ENCODE measurements at regions not wholly inside any gene's neighbourhood (a gene's known extent, or its start where the extent isn't known, plus 50 kb on each side); places are given as distances from the start of the nearest gene placed in this dataset.

DNA sequence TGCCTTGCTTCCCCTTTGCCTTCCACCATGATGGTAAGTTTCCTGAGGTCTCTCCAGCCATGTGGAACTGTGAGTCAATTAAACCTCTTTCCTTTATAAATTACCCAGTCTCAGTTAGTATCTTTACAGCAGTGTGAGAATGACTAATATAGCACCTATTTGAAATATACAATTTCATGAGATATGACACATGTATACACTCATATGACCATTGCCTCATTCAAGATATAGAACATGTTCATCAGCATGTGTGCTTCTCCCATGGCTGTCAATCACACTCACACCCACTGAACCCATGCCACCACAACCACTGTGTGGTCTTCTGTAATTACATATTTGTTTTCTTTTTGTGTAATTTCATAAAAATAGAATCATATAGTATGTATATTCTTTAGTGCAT is 599.5 kb upstream of the EPHA6 start:
- Mint-ChIP-seq H3K4me1 (ENCODE audit: low read depth) (no peaks in the 10 kb centered on the region), H3K27ac (no peak overlapping the region), H3K36me3 (ENCODE audit: low read depth) (no peaks in the 10 kb centered on the region), H3K9me3 (peaks cover 9% of the 10 kb centered on the region), H3K4me3 (no peak overlapping the region), H3K27me3 (no peaks in the 10 kb centered on the region)
- DNase-seq (no peak), ATAC-seq (ENCODE audit: poor library complexity) (no peak)
- Histone ChIP-seq H3K27me3 (ENCODE audit: control insufficient read depth in 1 of 2, insufficient read depth in 2 of 2, low read length in 2 of 2) (no peaks in the 10 kb centered on the region), H3K27ac (ENCODE audit: low read depth in 1 of 2, low read length in 2 of 2) (no peak overlapping the region), H3K36me3 (ENCODE audit: insufficient read depth, low read length) (no peaks in the 10 kb centered on the region), H3K9me3 (ENCODE audit: control insufficient read depth in 1 of 2, insufficient read depth in 1 of 2, low read length in 2 of 2) (peaks cover 0 to 6% of the 10 kb centered on the region in 2 experiments), H3K4me3 (ENCODE audit: low read length) (no peak overlapping the region), H3K4me1 (ENCODE audit: insufficient read depth, low read length) (no peaks in the 10 kb centered on the region)
- CTCF ChIA-PET, result no interaction called here
- intact Hi-C loops (cut with DNase I, micrococcal nuclease), result no loop called here
- TF ChIP-seq, protein P1, sequence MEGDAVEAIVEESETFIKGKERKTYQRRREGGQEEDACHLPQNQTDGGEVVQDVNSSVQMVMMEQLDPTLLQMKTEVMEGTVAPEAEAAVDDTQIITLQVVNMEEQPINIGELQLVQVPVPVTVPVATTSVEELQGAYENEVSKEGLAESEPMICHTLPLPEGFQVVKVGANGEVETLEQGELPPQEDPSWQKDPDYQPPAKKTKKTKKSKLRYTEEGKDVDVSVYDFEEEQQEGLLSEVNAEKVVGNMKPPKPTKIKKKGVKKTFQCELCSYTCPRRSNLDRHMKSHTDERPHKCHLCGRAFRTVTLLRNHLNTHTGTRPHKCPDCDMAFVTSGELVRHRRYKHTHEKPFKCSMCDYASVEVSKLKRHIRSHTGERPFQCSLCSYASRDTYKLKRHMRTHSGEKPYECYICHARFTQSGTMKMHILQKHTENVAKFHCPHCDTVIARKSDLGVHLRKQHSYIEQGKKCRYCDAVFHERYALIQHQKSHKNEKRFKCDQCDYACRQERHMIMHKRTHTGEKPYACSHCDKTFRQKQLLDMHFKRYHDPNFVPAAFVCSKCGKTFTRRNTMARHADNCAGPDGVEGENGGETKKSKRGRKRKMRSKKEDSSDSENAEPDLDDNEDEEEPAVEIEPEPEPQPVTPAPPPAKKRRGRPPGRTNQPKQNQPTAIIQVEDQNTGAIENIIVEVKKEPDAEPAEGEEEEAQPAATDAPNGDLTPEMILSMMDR (IDR thresholded peaks at IDR 0.05), result no peak
- POLR2A ChIA-PET, result no interaction called here

DNA sequence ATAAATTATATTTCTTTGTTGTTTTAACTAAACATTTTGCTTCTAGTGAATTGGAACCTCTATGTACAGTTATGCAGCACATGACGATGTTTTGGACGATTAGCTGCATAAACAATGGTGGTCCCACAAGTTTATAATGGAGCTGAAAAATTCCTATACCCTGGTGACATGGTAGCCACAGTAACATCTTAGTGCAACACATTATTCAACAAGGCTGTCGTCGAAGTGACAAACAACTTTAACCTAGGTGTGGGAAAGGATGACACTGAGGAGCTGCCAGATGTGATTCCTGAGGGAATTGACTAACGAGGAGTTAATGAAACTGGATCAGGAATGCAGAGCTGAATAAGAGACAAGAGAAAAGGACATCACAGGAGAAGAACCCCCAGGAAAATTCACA is 588.9 kb upstream of the EPHA6 start:
- no peaks in the 10 kb centered on the region for H3K4me1 ChIP-seq (ENCODE audit: insufficient read depth, low read length)
- DNase-seq, result no peak
- no peaks in the 10 kb centered on the region for H3K27me3 Mint-ChIP-seq
- H3K27me3 ChIP-seq (ENCODE audit: control insufficient read depth in 1 of 2, insufficient read depth in 2 of 2, low read length in 2 of 2), result no peaks in the 10 kb centered on the region
- H3K36me3 ChIP-seq (ENCODE audit: insufficient read depth, low read length), result no peaks in the 10 kb centered on the region
- H3K9me3 Mint-ChIP-seq, result peaks cover 7% of the 10 kb centered on the region
- no peak overlapping the region for H3K4me3 ChIP-seq (ENCODE audit: low read length)
- H3K27ac Mint-ChIP-seq, result no peak overlapping the region
- H3K27ac ChIP-seq (ENCODE audit: low read depth in 1 of 2, low read length in 2 of 2), result no peak overlapping the region
- H3K9me3 ChIP-seq (ENCODE audit: control insufficient read depth in 1 of 2, insufficient read depth in 1 of 2, low read length in 2 of 2), result peaks cover 0 to 5% of the 10 kb centered on the region in 2 experiments
- intact Hi-C loops (cut with DNase I, micrococcal nuclease), result no loop called here
- POLR2A ChIA-PET, result no interaction called here
- TF ChIP-seq, protein P1 (IDR thresholded peaks at IDR 0.05), result no peak
- no peaks in the 10 kb centered on the region for H3K36me3 Mint-ChIP-seq (ENCODE audit: low read depth)
- no peaks in the 10 kb centered on the region for H3K4me1 Mint-ChIP-seq (ENCODE audit: low read depth)
- H3K4me3 Mint-ChIP-seq, result no peak overlapping the region
- ATAC-seq (ENCODE audit: poor library complexity), result no peak
- CTCF ChIA-PET, result no interaction called here

DNA sequence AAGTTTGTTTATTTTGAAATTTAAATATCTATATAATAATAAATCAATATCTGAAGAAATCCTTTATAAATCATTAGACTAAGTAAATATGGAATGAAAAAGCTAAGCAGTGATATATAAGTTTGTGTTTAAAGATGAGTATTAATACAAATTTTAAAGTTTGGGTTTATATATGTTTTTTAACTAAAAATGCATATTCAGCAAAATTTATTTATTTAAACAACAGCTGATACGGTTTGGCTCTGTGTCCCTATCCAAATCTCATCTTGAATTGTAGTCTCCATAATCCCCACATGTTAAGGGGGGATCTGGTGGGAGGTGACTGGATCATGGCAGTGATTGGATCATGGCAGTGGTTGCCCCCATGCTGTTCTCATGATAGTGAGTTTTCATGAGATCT is 580.7 kb upstream of the EPHA6 start:
- Histone ChIP-seq H3K36me3 (ENCODE audit: insufficient read depth, low read length) (no peaks in the 10 kb centered on the region), H3K27me3 (ENCODE audit: control insufficient read depth in 1 of 2, insufficient read depth in 2 of 2, low read length in 2 of 2) (no peaks in the 10 kb centered on the region), H3K27ac (ENCODE audit: low read depth in 1 of 2, low read length in 2 of 2) (no peak overlapping the region), H3K4me1 (ENCODE audit: insufficient read depth, low read length) (no peaks in the 10 kb centered on the region), H3K4me3 (ENCODE audit: low read length) (no peak overlapping the region), H3K9me3 (ENCODE audit: control insufficient read depth in 1 of 2, insufficient read depth in 1 of 2, low read length in 2 of 2) (no peaks in the 10 kb centered on the region)
- no peak for ATAC-seq (ENCODE audit: poor library complexity)
- Mint-ChIP-seq H3K4me3 (no peak overlapping the region), H3K9me3 (no peaks in the 10 kb centered on the region), H3K4me1 (ENCODE audit: low read depth) (no peaks in the 10 kb centered on the region), H3K36me3 (ENCODE audit: low read depth) (no peaks in the 10 kb centered on the region), H3K27me3 (no peaks in the 10 kb centered on the region), H3K27ac (no peak overlapping the region)
- CTCF ChIA-PET, result no interaction called here
- TF ChIP-seq, protein P1 (IDR thresholded peaks at IDR 0.05), result no peak
- intact Hi-C loops (cut with DNase I, micrococcal nuclease), result no loop called here
- DNase-seq, result no peak
- POLR2A ChIA-PET, result no interaction called here

Data from CD4-positive, alpha-beta T cell (primary cell).